Head of caudate nucleus (tissue), 42 donors: ENCODE measurements at regions not wholly inside any gene's neighbourhood (a gene's known extent, or its start where the extent isn't known, plus 50 kb on each side); places are given as distances from the start of the nearest gene placed in this dataset.
A peak's percentile ranks its signal among the peaks of the same experiment; 100 is the strongest.
"Not testable (repeated sequence)": the region's sequence is repeated elsewhere in the genome, so short reads cannot be mapped to it uniquely, and the experiment has no call there.

Experiments used
- DNase-seq, 42 donors: peaks; one replicate each; pipeline versions ENCODE4 v3.0.0 to v3.0.0-alpha.2; 2020 to 2021; ENCODE audit warnings: mixed read lengths in 7 of 42
- intact Hi-C: fragments of 100-400 bp; cut with DNase I; formaldehyde crosslinking; loops from one replicate; pipeline ENCODE4 v1.15.0; 2022

GRCh38 chr9:93886911-93887310 is 68.2 kb downstream of the BARX1 start:
- intact Hi-C loops = no loop called here
- peak in 2 of 42 donors; percentile 12 to 17 for DNase-seq

DNA sequence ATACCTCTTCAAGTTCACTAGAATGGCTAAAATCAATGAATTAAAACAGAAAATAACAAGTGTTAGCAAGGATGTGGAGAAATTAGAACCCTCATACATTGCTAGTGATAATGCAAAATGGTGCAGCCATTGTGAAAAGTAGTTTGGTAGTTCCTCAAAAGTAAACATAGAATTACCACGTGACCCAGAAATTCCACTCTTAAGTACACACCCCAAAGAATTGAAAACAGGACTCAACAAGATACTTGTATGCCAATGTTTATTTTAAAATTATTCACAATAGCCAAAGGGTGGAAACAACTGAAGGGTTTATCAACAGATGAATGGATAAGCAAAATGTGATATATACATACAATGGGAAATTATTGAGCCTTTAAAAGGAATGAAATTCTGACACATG is 70.3 kb downstream of the BARX1 start:
- intact Hi-C loops = no loop called here
- DNase-seq = no peak

DNA sequence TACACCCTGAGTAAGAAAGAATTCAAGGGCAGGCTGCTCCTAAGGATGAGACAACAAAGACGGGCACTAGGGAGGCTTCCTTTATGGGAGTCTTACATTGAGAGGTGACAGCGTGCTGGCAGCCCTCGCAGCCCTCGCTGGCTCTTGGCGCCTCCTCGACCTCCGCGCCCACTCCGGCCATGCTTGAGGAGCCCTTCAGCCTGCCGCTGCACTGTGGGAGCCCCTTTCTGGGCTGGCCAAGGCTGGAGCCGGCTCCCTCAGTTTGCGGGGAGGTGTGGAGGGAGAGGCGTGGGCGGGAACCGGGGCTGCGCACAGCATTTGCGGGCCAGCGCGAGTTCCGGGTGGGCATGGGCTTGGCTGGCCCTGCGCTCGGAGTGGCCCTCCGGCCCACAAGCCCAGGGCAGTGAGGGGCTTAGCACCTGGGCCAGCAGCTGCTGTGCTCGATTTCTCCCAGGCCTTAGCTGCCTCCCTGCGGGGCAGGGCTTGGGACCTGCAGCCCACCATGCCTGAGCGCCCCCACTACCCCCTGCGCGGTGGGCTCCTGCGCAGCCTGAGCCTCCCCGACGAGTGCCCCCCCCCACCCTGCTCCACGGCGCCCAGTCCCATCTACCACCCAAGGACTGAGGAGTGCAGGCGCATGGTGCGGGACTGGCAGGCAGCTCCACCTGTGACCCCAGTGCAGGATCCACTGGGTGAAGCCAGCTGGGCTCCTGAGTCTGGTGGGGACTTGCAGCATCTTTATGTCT is 75.3 kb downstream of the BARX1 start:
- DNase-seq, intact Hi-C loops: not testable (repeated sequence)

- no peak for DNase-seq
- intact Hi-C loops = no loop called here
Measured at GRCh38 chr9:93875330-93875729, 79.8 kb downstream of the BARX1 start.

- DNase-seq = no peak
- intact Hi-C loops = no loop called here
Measured at GRCh38 chr9:93874242-93874641, 80.9 kb downstream of the BARX1 start.

- intact Hi-C loops = no loop called here
- DNase-seq = no peak
Measured at GRCh38 chr9:93871286-93871685, 83.9 kb downstream of the BARX1 start.

DNA sequence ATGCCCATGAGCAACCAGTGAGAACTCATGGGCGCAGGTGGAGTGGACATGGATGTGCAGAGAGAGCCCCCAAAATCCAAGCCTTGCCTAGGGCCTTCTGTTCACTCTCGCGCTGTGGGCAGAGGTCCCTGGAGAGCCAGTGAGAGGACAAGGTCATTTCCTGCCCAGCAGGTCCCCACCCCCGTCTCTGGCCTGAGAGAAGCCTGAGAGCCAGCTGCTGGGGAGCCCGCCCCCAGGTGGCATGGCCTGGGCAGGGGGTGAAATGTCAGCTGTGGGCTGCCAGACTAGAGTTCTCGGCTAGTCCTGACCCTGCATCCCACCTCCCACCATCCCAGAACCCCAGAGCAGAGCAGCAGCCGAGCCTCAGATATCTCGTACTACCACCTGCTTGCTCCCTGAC is 85.3 kb downstream of the BARX1 start:
- intact Hi-C loops = no loop called here

DNA sequence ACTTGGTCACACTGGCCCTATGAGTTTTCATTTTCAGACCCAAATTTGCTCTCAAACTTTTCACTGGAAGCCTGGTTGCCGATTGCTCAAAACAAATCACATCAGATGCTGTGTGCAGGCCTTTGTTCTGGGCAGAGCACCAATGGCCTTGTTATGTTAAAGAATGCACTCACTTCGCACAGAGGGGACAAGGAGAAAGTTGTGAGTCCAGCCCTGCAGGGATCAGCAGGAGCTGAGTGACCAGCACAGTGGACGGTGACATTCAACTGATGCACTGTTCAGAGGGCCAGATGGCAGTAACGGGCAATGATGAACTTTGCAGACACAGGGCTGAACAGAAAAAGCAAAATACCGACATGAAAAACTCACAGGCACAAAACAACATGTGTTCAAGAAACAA is 86.1 kb downstream of the BARX1 start:
- no peak for DNase-seq
- intact Hi-C loops = no loop called here

More for the DNA sequence above, 85.3 kb downstream of the BARX1 start:
- no peak for DNase-seq

DNA sequence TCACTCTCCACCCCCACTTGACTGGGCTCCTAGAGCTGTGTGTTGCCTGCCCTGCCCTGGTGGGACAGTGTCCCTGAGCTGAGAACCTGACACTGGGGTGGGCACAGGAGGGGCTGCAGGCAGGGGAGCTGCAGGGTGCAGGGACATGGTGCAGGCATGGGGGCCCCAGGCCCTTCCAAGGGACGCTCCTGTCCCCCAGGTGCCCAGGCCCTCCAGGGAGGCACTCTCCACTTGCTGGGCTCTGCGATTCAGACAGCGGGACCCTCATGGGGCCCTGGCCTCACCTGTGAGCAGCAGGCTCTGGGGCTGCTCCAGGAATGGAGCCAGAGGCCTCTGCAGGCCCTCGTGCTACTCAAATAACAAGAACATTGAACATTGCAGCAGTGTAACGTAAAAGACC is 89.4 kb downstream of the BARX1 start:
- no peak for DNase-seq
- intact Hi-C loops = no loop called here

GRCh38 chr9:93865245-93865644 is 89.9 kb downstream of the BARX1 start:
- intact Hi-C loops = no loop called here
- no peak for DNase-seq

- intact Hi-C loops = no loop called here
- DNase-seq = no peak
Measured at GRCh38 chr9:93864840-93865239, 90.3 kb downstream of the BARX1 start.

DNA sequence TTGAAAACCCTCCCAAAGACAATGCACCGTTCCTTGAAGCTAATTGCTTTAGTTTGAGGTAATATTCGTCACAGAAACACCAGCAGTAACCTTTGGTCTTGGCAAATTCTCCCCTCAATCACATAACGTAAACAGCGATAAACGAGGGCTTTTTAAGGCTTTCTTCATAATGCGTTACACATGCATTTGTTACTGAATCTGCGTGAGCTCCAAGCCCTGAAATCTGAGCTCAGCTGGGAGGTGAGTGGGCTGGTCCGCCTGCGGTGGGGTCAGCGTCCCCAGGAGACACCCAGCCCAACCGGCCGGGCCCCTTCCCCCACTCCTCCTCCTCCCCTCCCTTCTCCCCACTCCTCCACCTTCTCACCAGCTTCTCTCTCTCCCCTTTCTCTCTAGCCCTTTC is 91.1 kb downstream of the BARX1 start:
- DNase-seq = no peak
- intact Hi-C loops = no loop called here

GRCh38 chr9:93862877-93863545 is 92.1 kb downstream of the BARX1 start:
- intact Hi-C loops = no loop called here
- DNase-seq = no peak

DNA sequence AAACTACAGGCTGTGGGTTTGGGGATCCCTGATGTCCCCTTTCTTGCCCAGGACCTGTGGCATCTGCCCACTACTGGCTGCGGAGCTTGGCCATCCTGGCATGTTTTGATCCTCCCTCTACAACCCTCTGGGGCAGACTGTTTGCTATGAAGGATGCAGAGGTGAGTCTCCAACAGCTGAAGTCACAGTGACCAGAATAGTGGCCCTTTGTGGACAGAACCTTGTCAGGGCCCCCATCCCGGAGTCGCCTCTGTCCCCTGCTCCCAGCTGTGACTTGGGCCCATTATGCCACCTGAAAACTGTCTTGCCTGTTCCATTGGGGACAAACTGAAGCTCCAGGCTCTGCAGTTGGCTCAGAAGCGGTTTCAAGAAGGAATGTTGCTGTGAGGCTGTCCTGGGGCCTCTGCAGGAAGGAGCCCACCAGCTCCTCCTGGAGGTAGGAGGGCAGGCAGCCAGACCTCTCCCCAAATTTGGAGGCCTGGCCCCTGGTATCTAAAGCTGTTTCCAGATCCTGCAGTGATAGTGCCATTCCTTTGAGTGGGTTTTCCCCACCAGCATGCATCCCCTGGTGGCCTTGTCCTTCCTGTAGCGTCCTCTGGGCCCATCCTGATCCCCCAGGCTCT is 93.3 kb downstream of the BARX1 start:
- intact Hi-C loops = no loop called here
- no peak for DNase-seq

GRCh38 chr9:93860694-93861658 is 94.2 kb downstream of the BARX1 start:
- DNase-seq = no peak
- intact Hi-C loops = no loop called here

- intact Hi-C loops = no loop called here
- no peak for DNase-seq
Measured at GRCh38 chr9:93859431-93860215, 95.5 kb downstream of the BARX1 start.

GRCh38 chr9:93857528-93857927 is 97.6 kb downstream of the BARX1 start:
- intact Hi-C loops = no loop called here
- DNase-seq = no peak

DNA sequence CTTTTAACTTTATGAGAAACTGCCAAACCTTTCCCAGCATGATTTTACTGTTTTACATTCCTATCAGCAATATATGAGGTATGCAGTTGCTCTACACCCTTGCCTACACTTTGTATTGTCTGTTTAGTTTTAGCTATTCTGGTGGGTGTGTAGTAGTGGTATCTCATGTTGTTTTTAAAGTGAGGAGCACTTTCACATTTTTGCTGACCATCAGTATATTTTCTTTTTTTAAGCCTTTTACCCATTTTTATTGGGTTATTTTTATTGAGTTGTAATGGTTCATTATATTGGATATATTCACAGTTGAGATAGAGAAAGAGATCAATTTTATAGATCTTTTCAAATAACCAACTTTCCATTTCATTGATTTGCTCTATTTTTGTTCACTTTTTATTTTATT is 102.4 kb downstream of the BARX1 start:
- no peak for DNase-seq
- intact Hi-C loops = no loop called here

- intact Hi-C loops = no loop called here
Measured at GRCh38 chr9:93846349-93846748, 108.8 kb downstream of the BARX1 start.

More at GRCh38 chr9:93846349-93846748, 108.8 kb downstream of the BARX1 start:
- DNase-seq = no peak
